Lung (tissue), 11 donors: ENCODE measurements at regions not wholly inside any gene's neighbourhood (a gene's known extent, or its start where the extent isn't known, plus 50 kb on each side); places are given as distances from the start of the nearest gene placed in this dataset.

Experiments
- ATAC-seq: fragments of 200-7000 bp; cut with Tn5 transposase; one replicate; pipeline ENCODE4 v1.9.1; 2020; ENCODE audit warnings: moderate number of reproducible peaks; ENCODE audit not compliant: insufficient read depth, low FRiP score
- DNase-seq, 3 donors: peaks; one replicate each; pipeline ENCODE4 v3.0.0-alpha.2; 2013 to 2017
- H3K27ac ChIP-seq, 2 donors: one replicate each; pipeline ENCODE4 v1.5.1; 2013; ENCODE audit warnings: mild to moderate bottlenecking in 2 of 2, moderate library complexity in 2 of 2, control low read depth in 1 of 2, inconsistent platforms in 1 of 2, low read depth in 1 of 2, low read length in 1 of 2
- H3K27me3 ChIP-seq, 3 donors: one replicate each; pipeline ENCODE4 v1.5.1; 2013; ENCODE audit warnings: low read length in 2 of 3; ENCODE audit not compliant: control insufficient read depth in 3 of 3, insufficient read depth in 3 of 3
- H3K36me3 ChIP-seq, 4 donors: one replicate each; pipeline ENCODE4 v1.5.1; 2013; ENCODE audit warnings: low read length in 4 of 4, mild to moderate bottlenecking in 1 of 4, moderate library complexity in 1 of 4; ENCODE audit not compliant: control insufficient read depth in 4 of 4, insufficient read depth in 4 of 4
- H3K4me1 ChIP-seq, 5 donors: one replicate each; pipeline ENCODE4 v1.5.1; 2013; ENCODE audit warnings: low read length in 5 of 5, mild to moderate bottlenecking in 2 of 5, moderate library complexity in 1 of 5; ENCODE audit not compliant: control insufficient read depth in 5 of 5, insufficient read depth in 5 of 5
- H3K4me3 ChIP-seq: one replicate; pipeline ENCODE4 v1.5.1; 2013; ENCODE audit warnings: mild to moderate bottlenecking, control low read depth, moderate library complexity
- H3K9ac ChIP-seq, 2 donors: one replicate each; pipeline ENCODE4 v1.5.1; 2013; ENCODE audit warnings: low read length in 2 of 2, control low read depth in 1 of 2; ENCODE audit not compliant: insufficient read depth in 1 of 2
- H3K9me3 ChIP-seq, 4 donors: one replicate each; pipeline ENCODE4 v1.5.1; 2013; ENCODE audit warnings: low read length in 3 of 4, mild to moderate bottlenecking in 1 of 4, moderate library complexity in 1 of 4; ENCODE audit not compliant: control insufficient read depth in 4 of 4, insufficient read depth in 3 of 4
- CTCF ChIP-seq: IDR thresholded peaks from 2 replicates; pipeline ENCODE4 v1.5.1; 2012; ENCODE audit warnings: mild to moderate bottlenecking; ENCODE audit errors: control extremely low read depth, extremely low read depth
- WGBS, 2 donors: extraction: QIAGEN DNeasy Blood & Tissue Kit; methylation state at CpG; one replicate each; pipeline ENCODE4 v1.1.7; 2013; 5-methylcytosine and 5-hydroxymethylcytosine counted together
- donor health status: control.
- donor health status: control.
- donor health status: Bipolar disorder and iron deficiency.
- donor health status: healthy.
- donor health status: DM: yes; HTN: yes; CAD: no.

- 65 to 82% methylated on average over 3 of the region's 3 CpGs for WGBS, 2 donors
- Histone ChIP-seq H3K9me3 (no peaks in the 10 kb centered on the region), H3K36me3 (no peaks in the 10 kb centered on the region), H3K27ac (no peak overlapping the region), H3K4me3 (no peak overlapping the region), H3K4me1 (no peaks in the 10 kb centered on the region), H3K27me3 (no peaks in the 10 kb centered on the region), H3K9ac (no peak overlapping the region)
- ATAC-seq (no peak), DNase-seq (no peak)
- TF ChIP-seq CTCF, result no peak
These were observed 77.5 kb downstream of the AREG start for GRCh38 chr4:74522251-74522991.

GRCh38 chr4:74523096-74523495 lies 78.2 kb downstream of the AREG start:
- Histone ChIP-seq H3K36me3 (no peaks in the 10 kb centered on the region), H3K27ac (no peak overlapping the region), H3K4me1 (no peaks in the 10 kb centered on the region), H3K27me3 (no peaks in the 10 kb centered on the region), H3K9me3 (no peaks in the 10 kb centered on the region), H3K4me3 (no peak overlapping the region), H3K9ac (no peak overlapping the region)
- no peak for TF ChIP-seq CTCF
- WGBS, 2 donors, result 64 to 80% methylated on average over 1 of the region's 1 CpG
- no peak for DNase-seq
- ATAC-seq, result no peak

- no peaks in the 10 kb centered on the region for H3K4me1 ChIP-seq
- no peak for ATAC-seq
- H3K4me3 ChIP-seq, result no peak overlapping the region
- no peak overlapping the region for H3K27ac ChIP-seq
- no peaks in the 10 kb centered on the region for H3K27me3 ChIP-seq
- no peak overlapping the region for H3K9ac ChIP-seq
- TF ChIP-seq CTCF, result no peak
- DNase-seq, result no peak
- no peaks in the 10 kb centered on the region for H3K36me3 ChIP-seq
- no peaks in the 10 kb centered on the region for H3K9me3 ChIP-seq
These were observed 80.0 kb downstream of the AREG start for GRCh38 chr4:74524985-74525384.

GRCh38 chr4:74527049-74527448 lies 82.1 kb downstream of the AREG start:
- H3K4me1 ChIP-seq, result no peaks in the 10 kb centered on the region
- no peak overlapping the region for H3K4me3 ChIP-seq
- H3K36me3 ChIP-seq, result no peaks in the 10 kb centered on the region
- DNase-seq (no peak), ATAC-seq (no peak)
- no peaks in the 10 kb centered on the region for H3K9me3 ChIP-seq
- no peak for TF ChIP-seq CTCF
- 78 to 97% methylated on average over 1 of the region's 1 CpG for WGBS, 2 donors
- no peak overlapping the region for H3K27ac ChIP-seq
- H3K9ac ChIP-seq, result no peak overlapping the region
- H3K27me3 ChIP-seq, result no peaks in the 10 kb centered on the region
